ENCODE measurements at regions not wholly inside any gene's neighbourhood (a gene's known extent, or its start where the extent isn't known, plus 50 kb on each side); places are given as distances from the start of the nearest gene placed in this dataset.

DNA sequence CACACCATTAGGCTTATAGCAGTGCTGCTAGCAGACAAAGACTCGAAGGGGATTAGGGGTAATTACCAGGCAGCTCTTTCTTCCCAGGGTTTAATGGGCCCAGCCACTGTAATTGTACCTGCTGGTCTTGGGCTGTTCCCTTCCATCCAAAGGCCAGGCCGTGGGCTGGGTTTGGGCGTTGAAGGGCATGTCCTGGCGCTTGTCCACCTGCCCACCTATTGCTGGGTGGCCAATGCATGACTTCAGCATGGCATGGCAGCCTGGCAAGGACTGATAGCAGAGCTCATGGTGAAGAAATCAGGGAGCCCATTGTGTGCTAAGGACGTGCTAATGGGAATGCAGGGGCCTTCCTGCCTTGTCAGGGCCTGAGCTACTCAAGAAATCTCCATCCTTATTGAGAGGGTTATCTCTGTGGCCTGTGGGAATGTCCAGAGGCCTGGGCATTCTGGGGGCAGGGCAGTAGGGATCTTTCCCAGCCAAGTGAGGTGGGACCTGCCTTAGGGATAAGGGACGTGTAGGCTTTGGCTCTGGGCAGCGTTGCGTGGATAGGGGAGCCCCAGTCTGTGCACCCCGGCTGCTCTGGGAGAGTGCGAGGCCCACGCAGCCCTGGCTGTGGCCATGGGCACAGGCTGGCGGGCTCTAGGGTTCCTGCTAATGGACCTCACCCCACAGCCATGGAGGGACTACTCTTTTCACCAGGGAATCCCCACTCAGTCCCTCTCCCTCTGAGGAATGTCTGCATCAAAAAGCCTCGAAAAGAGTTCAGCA lies 116.1 kb upstream of the PITX1 start:
- no peak overlapping the region for H3K4me2 ChIP-seq (ENCODE audit: control insufficient read depth, insufficient read depth)
- ChIA-PET POLR2A (no interaction called here), CTCF (no interaction called here), SMC1A (ENCODE audit: uncharacterized antibody, unreplicated experiment) (no interaction called here), RAD21 (ENCODE audit: unreplicated experiment) (no interaction called here)
- no peak for FAIRE-seq
- ATAC-seq, result no peak
- WGBS (ENCODE audit: insufficient coverage, insufficient replicate concordance, low lambda C conversion rate, missing lambda C conversion rate), result under 1% methylated on average over 13 of the region's 13 CpGs
- no peaks in the 10 kb centered on the region; a peak in 1 of 4 replicates for H3K27me3 ChIP-seq (replicated peaks in 1 of 2; ENCODE audit: control insufficient read depth in 2 of 2, insufficient read depth in 2 of 2, low read length in 1 of 2)
- no peak for DNase-seq (ENCODE audit: low read depth, low spot score)
- TF ChIP-seq HCFC1 (IDR thresholded peaks at IDR 0.05; ENCODE audit: low read length) (no peak), CBX3 (IDR thresholded peaks at IDR 0.05; ENCODE audit: borderline replicate concordance, low read depth) (no peak), RCOR1 (conservative IDR thresholded peaks at IDR 0.05; ENCODE audit: low read depth, low read length) (no peak), SP1 (IDR thresholded peaks at IDR 0.05; ENCODE audit: low read depth, low read length) (no peak), ZZZ3 (IDR thresholded peaks at IDR 0.05; ENCODE audit: control insufficient read depth, insufficient read length, low read depth) (no peak), FOS (IDR thresholded peaks at IDR 0.05; ENCODE audit: borderline replicate concordance, extremely low read depth, insufficient read length) (no peak), NFXL1 (IDR thresholded peaks at IDR 0.05; ENCODE audit: borderline replicate concordance) (no peak), NKRF (conservative IDR thresholded peaks at IDR 0.05) (no peak), GABPA (IDR thresholded peaks at IDR 0.05; ENCODE audit: low read depth) (no peak), KDM1A (IDR thresholded peaks at IDR 0.05; ENCODE audit: borderline replicate concordance) (no peak)
- no peaks in the 10 kb centered on the region for H3K4me1 ChIP-seq (ENCODE audit: control insufficient read depth, insufficient read depth, low read length)
- intact Hi-C loops (cut with micrococcal nuclease; ENCODE audit: unreplicated experiment) (no loop called here), in situ Hi-C loops (cut with MboI) (no loop called here)
- H3K9me3 ChIP-seq (replicated peaks; ENCODE audit: control insufficient read depth, insufficient read depth, low read length), result no peaks in the 10 kb centered on the region
- no peak overlapping the region for H3K27ac ChIP-seq (ENCODE audit: control insufficient read depth, insufficient read depth)
- no peaks in the 10 kb centered on the region for H4K20me1 ChIP-seq (ENCODE audit: control insufficient read depth, insufficient read depth)
- no peak overlapping the region for H2AFZ ChIP-seq (ENCODE audit: control insufficient read depth, low read depth, low read length)
- no peak overlapping the region for H3K9ac ChIP-seq (ENCODE audit: control insufficient read depth, insufficient read depth, low read length)
- no peaks in the 10 kb centered on the region for H3K79me2 ChIP-seq (ENCODE audit: control insufficient read depth, insufficient read depth, low read length)
- BruUV-seq (replicated peaks), result no TSS peak
- H3K4me3 ChIP-seq, result no peak overlapping the region
- H3K36me3 ChIP-seq (ENCODE audit: control insufficient read depth in 2 of 2, insufficient read depth in 2 of 2, low read length in 1 of 2), result no peaks in the 10 kb centered on the region
